GM12872 (cell line): ENCODE measurements at regions not wholly inside any gene's neighbourhood (a gene's known extent, or its start where the extent isn't known, plus 50 kb on each side); places are given as distances from the start of the nearest gene placed in this dataset.

Experiments
- CTCF ChIP-seq: IDR thresholded peaks from 3 replicates; pipeline ENCODE4 v1.5.1; 2011; ENCODE audit warnings: low read depth, mild to moderate bottlenecking, low read length, moderate library complexity; ENCODE audit not compliant: insufficient read depth

GRCh38 chr15:31511707-31512310 lies 185.2 kb downstream of the KLF13 start:
- no peak for TF ChIP-seq CTCF

- no peak for TF ChIP-seq CTCF
Measured at GRCh38 chr15:31513178-31513577, 186.5 kb downstream of the KLF13 start.

- TF ChIP-seq CTCF: no peak
Measured at GRCh38 chr15:31516440-31516839, 189.8 kb downstream of the KLF13 start.

GRCh38 chr15:31516874-31517273 lies 190.2 kb downstream of the KLF13 start:
- no peak for TF ChIP-seq CTCF

- no peak for TF ChIP-seq CTCF
Measured at GRCh38 chr15:31517711-31518110, 191.1 kb downstream of the KLF13 start.

- TF ChIP-seq CTCF: no peak
Measured at GRCh38 chr15:31522028-31522427, 195.4 kb downstream of the KLF13 start.

- no peak for TF ChIP-seq CTCF
Measured at GRCh38 chr15:31523027-31523654, 196.5 kb downstream of the KLF13 start.
